Heart left ventricle (tissue), 13 donors: ENCODE measurements at regions not wholly inside any gene's neighbourhood (a gene's known extent, or its start where the extent isn't known, plus 50 kb on each side); places are given as distances from the start of the nearest gene placed in this dataset.

ENCODE experiments used
- CTCF ChIP-seq, 12 donors: fragments of 200-600 bp; sonication (generic) in 4 of 12; IDR thresholded peaks; one replicate each; pipeline versions ENCODE4 v1.5.0 to v1.8.0; 2018 to 2022; ENCODE audit warnings: antibody characterized with exemption in 12 of 12, mild to moderate bottlenecking in 5 of 12
- POLR2A ChIP-seq, 2 donors: fragments of 450-650 bp; IDR thresholded peaks; one replicate each; pipeline ENCODE4 v1.6.1; 2017; ENCODE audit warnings: antibody characterized with exemption in 2 of 2, mild to moderate bottlenecking in 2 of 2, moderate library complexity in 2 of 2
- donor health status: ischemic (EF 13 %, LVEDD 7.1; RV severe dilation, severe dysfunction).
- donor health status: DM: no; HTN: yes; CAD: no.
- donor health status: DM: no; HTN: no; CAD: no.
- donor health status: ischemic (EF 25% LVEDD 6.9; RV normal size, moderate dysfunction).
- donor health status: ischemic (EF 25% LVEDD 5.7; RV mildly dilated, moderate dysfunction).
- donor health status: ischemic (EF 35%, LVEDD 5.7; RV mildly dilated, moderate dysfunction).
- donor health status: nonischemic (EF 11% LVEDD 7.7; RV severe dilation, severe dysfunction).
- donor health status: DM: yes; HTN: yes; CAD: no.
- donor health status: PGD.
- donor health status: ischemic (EF 29% LVEDD 5.4; RV normal size, mild dysfunction).
- donor health status: nonischemic (EF 23%, LVEDD 6.1; RV moderate dilation, normal function).

- TF ChIP-seq CTCF (IDR thresholded peaks at IDR 0.05), result no peak
- no peak for TF ChIP-seq POLR2A (IDR thresholded peaks at IDR 0.05)
Measured at GRCh38 chr1:116460783-116461376, 87.8 kb downstream of the ATP1A1 start.
